Naive B cell (primary cell): ENCODE measurements at regions not wholly inside any gene's neighbourhood (a gene's known extent, or its start where the extent isn't known, plus 50 kb on each side); places are given as distances from the start of the nearest gene placed in this dataset.
A peak's percentile ranks its signal among the peaks of the same experiment; 100 is the strongest.

Source experiments
- ATAC-seq, 2 donors: fragments of 150-1000 bp; cut with Tn5 transposase; 2 replicates each; pipeline ENCODE4 v1.10.0; 2021; ENCODE audit warnings: low read depth in 2 of 2, mild to moderate bottlenecking in 2 of 2, moderate library complexity in 2 of 2
- DNase-seq: peaks from one replicate; pipeline ENCODE4 v3.0.0; 2022
- H3K27ac Mint-ChIP-seq, 6 donors: one replicate each; pipeline ENCODE4 v1.8.0; 2020 to 2022; ENCODE audit warnings: mild to moderate bottlenecking in 6 of 6, mixed read lengths in 6 of 6, moderate library complexity in 5 of 6, inconsistent platforms in 2 of 6
- H3K27me3 Mint-ChIP-seq, 3 donors: one replicate each; pipeline ENCODE4 v1.8.0; 2021 to 2022; ENCODE audit warnings: mixed read lengths in 3 of 3, mild to moderate bottlenecking in 1 of 3
- H3K36me3 Mint-ChIP-seq, 2 donors: one replicate each; pipeline ENCODE4 v1.8.0; 2020 to 2022; ENCODE audit warnings: mixed read lengths in 2 of 2, inconsistent platforms in 1 of 2, mild to moderate bottlenecking in 1 of 2
- H3K4me1 Mint-ChIP-seq, 3 donors: one replicate each; pipeline ENCODE4 v1.8.0; 2020 to 2022; ENCODE audit warnings: mixed read lengths in 3 of 3, inconsistent platforms in 1 of 3, mild to moderate bottlenecking in 1 of 3, moderate library complexity in 1 of 3
- H3K4me3 Mint-ChIP-seq, 8 donors: one replicate each; pipeline ENCODE4 v1.8.0; 2020 to 2022; ENCODE audit warnings: mild to moderate bottlenecking in 8 of 8, mixed read lengths in 8 of 8, moderate library complexity in 8 of 8, inconsistent platforms in 2 of 8
- H3K9me3 Mint-ChIP-seq, 7 donors: one replicate each; pipeline ENCODE4 v1.8.0; 2020 to 2022; ENCODE audit warnings: mixed read lengths in 7 of 7, mild to moderate bottlenecking in 5 of 7, inconsistent platforms in 2 of 7, moderate library complexity in 1 of 7

- Mint-ChIP-seq H3K9me3 (no peaks in the 10 kb centered on the region), H3K4me3 (no peak overlapping the region), H3K27ac (no peak overlapping the region), H3K36me3 (no peaks in the 10 kb centered on the region), H3K4me1 (no peaks in the 10 kb centered on the region), H3K27me3 (peaks cover 0 to 4% (median 0%) of the 10 kb centered on the region in 3 donors)
- no peak for DNase-seq
- ATAC-seq = no peak
Observed at GRCh38 chr11:104534278-104534677, 364.0 kb downstream of the CASP12 start.

- DNase-seq = no peak
Observed at GRCh38 chr11:104531894-104532293, 366.4 kb downstream of the CASP12 start.

DNA sequence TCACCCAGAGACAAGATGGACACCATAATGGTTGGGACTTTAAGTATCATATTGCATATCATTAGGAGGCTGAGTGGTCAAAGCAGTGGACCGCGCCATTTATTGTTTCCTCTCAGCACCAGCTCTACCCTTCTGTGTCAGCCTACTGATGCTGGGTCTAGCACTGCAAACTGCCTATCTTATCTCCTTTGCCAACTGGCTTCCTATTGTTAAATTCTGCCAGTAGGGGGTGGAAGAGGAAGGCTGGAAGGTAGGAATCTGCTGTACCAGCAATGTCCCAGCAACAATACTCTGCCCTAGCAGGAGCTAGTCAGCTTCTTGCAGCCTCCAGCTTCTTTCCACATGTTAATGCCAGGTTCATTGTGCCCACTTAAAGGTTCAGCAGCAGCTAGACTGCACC lies 367.1 kb upstream of the PDGFD start:
- H3K36me3 Mint-ChIP-seq = no peaks in the 10 kb centered on the region
- H3K9me3 Mint-ChIP-seq = no peaks in the 10 kb centered on the region
- no peak overlapping the region for H3K27ac Mint-ChIP-seq
- H3K4me1 Mint-ChIP-seq = no peaks in the 10 kb centered on the region
- no peak overlapping the region for H3K4me3 Mint-ChIP-seq
- DNase-seq (no peak), ATAC-seq (peak; percentile 21 to 30)
- H3K27me3 Mint-ChIP-seq = peaks cover 0 to 12% (median 4%) of the 10 kb centered on the region in 3 donors

More at GRCh38 chr11:104531894-104532293, 366.4 kb downstream of the CASP12 start:
- no peaks in the 10 kb centered on the region for H3K9me3 Mint-ChIP-seq
- H3K4me1 Mint-ChIP-seq = no peaks in the 10 kb centered on the region
- no peak overlapping the region for H3K27ac Mint-ChIP-seq
- H3K36me3 Mint-ChIP-seq = no peaks in the 10 kb centered on the region
- peaks cover 0 to 12% (median 4%) of the 10 kb centered on the region in 3 donors for H3K27me3 Mint-ChIP-seq
- ATAC-seq = no peak
- no peak overlapping the region for H3K4me3 Mint-ChIP-seq

- peak overlapping the region in 1 of 8 donors; percentile 61 for H3K4me3 Mint-ChIP-seq
- no peaks in the 10 kb centered on the region for H3K4me1 Mint-ChIP-seq
- H3K9me3 Mint-ChIP-seq = no peaks in the 10 kb centered on the region
- H3K27me3 Mint-ChIP-seq = peaks cover 0 to 12% (median 4%) of the 10 kb centered on the region in 3 donors
- DNase-seq (no peak), ATAC-seq (no peak)
- H3K27ac Mint-ChIP-seq = no peak overlapping the region
- H3K36me3 Mint-ChIP-seq = no peaks in the 10 kb centered on the region
Observed at GRCh38 chr11:104529906-104530305, 366.0 kb upstream of the PDGFD start.

GRCh38 chr11:104529213-104529612 lies 365.3 kb upstream of the PDGFD start:
- DNase-seq = no peak
- H3K27me3 Mint-ChIP-seq = peaks cover 0 to 12% (median 4%) of the 10 kb centered on the region in 3 donors
- no peaks in the 10 kb centered on the region for H3K36me3 Mint-ChIP-seq
- H3K4me3 Mint-ChIP-seq = no peak overlapping the region
- H3K9me3 Mint-ChIP-seq = no peaks in the 10 kb centered on the region
- no peak overlapping the region for H3K27ac Mint-ChIP-seq
- no peak for ATAC-seq
- no peaks in the 10 kb centered on the region for H3K4me1 Mint-ChIP-seq

- H3K36me3 Mint-ChIP-seq = no peaks in the 10 kb centered on the region
- no peak for ATAC-seq
- H3K4me1 Mint-ChIP-seq = no peaks in the 10 kb centered on the region
- DNase-seq = no peak
- H3K9me3 Mint-ChIP-seq = no peaks in the 10 kb centered on the region
- H3K4me3 Mint-ChIP-seq = no peak overlapping the region
- no peak overlapping the region for H3K27ac Mint-ChIP-seq
- peaks cover 0 to 12% (median 0%) of the 10 kb centered on the region in 3 donors for H3K27me3 Mint-ChIP-seq
Observed at GRCh38 chr11:104526006-104526405, 362.1 kb upstream of the PDGFD start.

- ATAC-seq (no peak), DNase-seq (no peak)
- no peaks in the 10 kb centered on the region for H3K36me3 Mint-ChIP-seq
- no peaks in the 10 kb centered on the region for H3K4me1 Mint-ChIP-seq
- H3K9me3 Mint-ChIP-seq = no peaks in the 10 kb centered on the region
- no peak overlapping the region for H3K27ac Mint-ChIP-seq
- H3K4me3 Mint-ChIP-seq = no peak overlapping the region
- peaks cover 0 to 12% (median 0%) of the 10 kb centered on the region in 3 donors for H3K27me3 Mint-ChIP-seq
Observed at GRCh38 chr11:104525416-104525815, 361.5 kb upstream of the PDGFD start.

- Mint-ChIP-seq H3K27me3 (peaks cover 0 to 12% (median 0%) of the 10 kb centered on the region in 3 donors), H3K27ac (no peak overlapping the region), H3K4me3 (no peak overlapping the region), H3K4me1 (no peaks in the 10 kb centered on the region), H3K36me3 (no peaks in the 10 kb centered on the region), H3K9me3 (no peaks in the 10 kb centered on the region)
- DNase-seq = no peak
- no peak for ATAC-seq
Observed at GRCh38 chr11:104524254-104524653, 360.3 kb upstream of the PDGFD start.

- ATAC-seq = no peak
- Mint-ChIP-seq H3K27ac (no peak overlapping the region), H3K9me3 (no peaks in the 10 kb centered on the region), H3K4me3 (no peak overlapping the region), H3K36me3 (no peaks in the 10 kb centered on the region), H3K27me3 (peaks cover 0 to 12% (median 0%) of the 10 kb centered on the region in 3 donors), H3K4me1 (no peaks in the 10 kb centered on the region)
- no peak for DNase-seq
Observed at GRCh38 chr11:104523611-104524010, 359.7 kb upstream of the PDGFD start.

- H3K27me3 Mint-ChIP-seq = peaks cover 0 to 5% (median 0%) of the 10 kb centered on the region in 3 donors
- H3K4me1 Mint-ChIP-seq = no peaks in the 10 kb centered on the region
- no peaks in the 10 kb centered on the region for H3K36me3 Mint-ChIP-seq
- no peak for ATAC-seq
- no peaks in the 10 kb centered on the region for H3K9me3 Mint-ChIP-seq
- DNase-seq = no peak
- no peak overlapping the region for H3K27ac Mint-ChIP-seq
- H3K4me3 Mint-ChIP-seq = no peak overlapping the region
Observed at GRCh38 chr11:104522650-104523049, 358.7 kb upstream of the PDGFD start.

DNA sequence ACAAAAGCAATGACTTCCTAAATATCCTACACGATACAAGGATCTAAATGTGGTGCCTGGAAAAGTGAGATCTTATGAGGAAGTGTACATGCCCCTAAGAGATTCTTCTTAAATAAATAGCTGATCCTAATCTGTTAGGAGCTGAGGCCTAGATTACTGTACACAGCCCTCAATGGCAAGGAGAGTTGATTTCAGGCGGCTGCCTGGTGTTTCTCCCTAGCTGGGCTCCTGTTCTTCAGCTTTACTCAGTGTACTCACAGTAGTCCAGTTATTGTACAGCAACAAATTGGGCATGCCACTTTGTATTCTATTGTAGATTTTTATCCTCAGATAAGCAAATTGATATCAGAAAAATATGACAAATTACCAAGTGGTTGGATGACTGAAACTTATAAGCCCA lies 358.2 kb upstream of the PDGFD start:
- no peak overlapping the region for H3K27ac Mint-ChIP-seq
- H3K36me3 Mint-ChIP-seq = no peaks in the 10 kb centered on the region
- H3K4me3 Mint-ChIP-seq = no peak overlapping the region
- DNase-seq = no peak
- no peaks in the 10 kb centered on the region for H3K4me1 Mint-ChIP-seq
- no peaks in the 10 kb centered on the region for H3K9me3 Mint-ChIP-seq
- no peaks in the 10 kb centered on the region for H3K27me3 Mint-ChIP-seq
- ATAC-seq = no peak

DNA sequence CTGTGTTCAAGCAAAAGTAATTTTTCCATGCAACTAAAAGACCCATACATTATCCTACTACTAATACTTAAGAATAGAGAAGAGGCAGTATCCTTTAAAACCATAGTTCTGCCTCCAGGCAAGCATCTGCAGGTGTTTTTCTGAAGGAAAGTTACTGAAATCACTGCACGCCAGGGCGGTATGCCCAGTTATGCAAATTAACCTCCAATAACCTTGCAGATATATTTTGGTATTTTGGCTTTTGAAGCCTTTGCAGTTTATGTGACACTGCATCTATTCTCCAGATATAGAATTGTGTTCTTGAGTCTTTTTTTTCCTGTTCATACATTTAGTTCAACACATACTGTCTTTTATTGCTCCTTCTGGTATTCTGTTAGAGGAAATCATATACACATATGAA lies 346.2 kb upstream of the PDGFD start:
- ATAC-seq = no peak
- Mint-ChIP-seq H3K27me3 (peaks cover 0 to 6% (median 0%) of the 10 kb centered on the region in 3 donors), H3K9me3 (peaks cover 0 to 5% (median 0%) of the 10 kb centered on the region in 7 donors), H3K36me3 (no peaks in the 10 kb centered on the region), H3K4me3 (no peak overlapping the region), H3K27ac (no peak overlapping the region), H3K4me1 (no peaks in the 10 kb centered on the region)
- no peak for DNase-seq

DNA sequence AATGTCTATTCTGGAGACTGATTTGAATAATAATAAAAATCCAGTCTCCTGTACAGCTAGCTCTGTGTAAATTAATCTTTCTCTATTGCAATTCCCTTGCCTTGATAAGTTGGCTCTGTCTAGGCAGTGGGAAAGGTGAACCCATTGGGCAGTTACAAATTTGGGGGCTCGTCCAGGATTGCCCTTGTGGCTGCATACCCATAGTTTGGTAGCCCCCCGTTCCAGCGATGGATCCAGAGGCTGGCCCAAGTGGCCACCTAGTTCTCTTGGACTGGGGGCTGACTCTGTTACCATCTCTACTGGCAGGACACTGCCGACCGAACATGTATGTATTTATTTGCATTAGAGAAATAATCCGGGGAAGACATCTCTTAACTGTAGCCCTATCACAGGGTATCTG lies 326.2 kb upstream of the PDGFD start:
- no peaks in the 10 kb centered on the region for H3K27me3 Mint-ChIP-seq
- H3K4me1 Mint-ChIP-seq = no peaks in the 10 kb centered on the region
- DNase-seq = no peak

GRCh38 chr11:104488561-104488960 lies 324.6 kb upstream of the PDGFD start:
- peaks cover 0 to 3% (median 0%) of the 10 kb centered on the region in 3 donors for H3K27me3 Mint-ChIP-seq
- H3K27ac Mint-ChIP-seq = no peak overlapping the region
- no peak for ATAC-seq

More for the DNA sequence above, 326.2 kb upstream of the PDGFD start:
- Mint-ChIP-seq H3K36me3 (peaks cover 0 to 21% of the 10 kb centered on the region in 2 donors), H3K4me3 (no peak overlapping the region), H3K27ac (no peak overlapping the region), H3K9me3 (peaks cover 14 to 46% (median 34%) of the 10 kb centered on the region in 7 donors)
- ATAC-seq = no peak

More at GRCh38 chr11:104488561-104488960, 324.6 kb upstream of the PDGFD start:
- Mint-ChIP-seq H3K36me3 (peaks cover 0 to 21% of the 10 kb centered on the region in 2 donors), H3K9me3 (peaks cover 14 to 46% (median 34%) of the 10 kb centered on the region in 7 donors), H3K4me1 (no peaks in the 10 kb centered on the region), H3K4me3 (no peak overlapping the region)
- DNase-seq = no peak
